ENCODE measurements at regions not wholly inside any gene's neighbourhood (a gene's known extent, or its start where the extent isn't known, plus 50 kb on each side); places are given as distances from the start of the nearest gene placed in this dataset.

DNA sequence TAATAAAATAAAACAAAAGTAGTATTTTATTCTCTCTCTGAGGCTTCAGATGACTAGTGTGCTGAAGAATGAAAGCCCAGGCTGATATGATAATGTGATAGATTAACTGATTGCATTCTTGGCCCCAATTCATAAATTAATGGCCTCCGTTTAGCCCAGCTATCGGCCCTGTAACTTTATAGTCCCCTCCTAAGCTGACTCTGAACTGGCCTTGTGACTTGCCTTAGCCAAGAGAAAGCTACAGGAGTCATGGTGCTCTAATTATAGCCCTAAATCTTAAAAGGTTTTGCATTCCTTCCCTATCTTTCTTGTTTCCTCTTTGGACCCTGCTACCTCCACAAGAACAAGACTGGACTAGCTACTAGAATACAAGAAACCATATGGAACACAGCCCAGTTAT lies 123.2 kb upstream of the EPHA3 start:
- WGBS, 2 donors = 58 to 62% methylated on average over 2 of the region's 2 CpGs
- no peaks in the 10 kb centered on the region for H3K9me3 ChIP-seq
- ATAC-seq (ENCODE audit: low FRiP score in 2 of 2) = no peak
- no peaks in the 10 kb centered on the region for H3K36me3 ChIP-seq
- TF ChIP-seq CTCF (IDR thresholded peaks at IDR 0.05) (no peak), POLR2A (IDR thresholded peaks at IDR 0.05) (no peak), EP300 (IDR thresholded peaks at IDR 0.05) (no peak), POLR2AphosphoS5 (IDR thresholded peaks at IDR 0.05) (no peak)
- no peak overlapping the region for H3K27ac ChIP-seq
- H3K4me3 ChIP-seq = no peak overlapping the region
- no peaks in the 10 kb centered on the region for H3K4me1 ChIP-seq
- H3K27me3 ChIP-seq = no peaks in the 10 kb centered on the region
- no peak for DNase-seq

- no peak overlapping the region for H3K4me3 ChIP-seq
- TF ChIP-seq POLR2AphosphoS5 (IDR thresholded peaks at IDR 0.05) = no peak
- H3K27ac ChIP-seq = no peak overlapping the region
- no peaks in the 10 kb centered on the region for H3K9me3 ChIP-seq
- no peaks in the 10 kb centered on the region for H3K4me1 ChIP-seq
- ATAC-seq (ENCODE audit: low FRiP score in 2 of 2) (no peak), DNase-seq (no peak)
- WGBS, 2 donors = 73 to 75% methylated on average over 2 of the region's 2 CpGs
- no peaks in the 10 kb centered on the region for H3K36me3 ChIP-seq
- no peaks in the 10 kb centered on the region for H3K27me3 ChIP-seq
Measured at GRCh38 chr3:88984832-88985231, 122.6 kb upstream of the EPHA3 start.

DNA sequence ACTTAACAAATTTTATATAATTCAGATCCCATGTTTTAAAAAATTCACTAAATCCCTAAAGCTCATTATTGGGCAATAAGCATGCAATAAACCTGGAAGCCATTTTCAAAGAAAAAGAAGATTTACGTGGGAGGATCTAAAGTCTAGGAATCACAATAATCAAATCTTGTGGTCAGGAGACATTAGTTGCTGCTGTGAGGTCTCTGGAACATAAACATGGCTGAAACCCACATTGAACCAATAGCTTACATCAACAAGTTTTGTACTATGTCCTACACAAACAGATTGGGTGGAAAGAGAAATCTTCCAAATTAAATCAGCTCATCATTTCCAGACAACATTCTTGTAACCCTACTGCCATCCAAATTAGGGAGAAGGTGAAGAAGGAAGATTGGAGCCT lies 121.9 kb upstream of the EPHA3 start:
- Histone ChIP-seq H3K27me3 (no peaks in the 10 kb centered on the region), H3K4me1 (no peaks in the 10 kb centered on the region), H3K36me3 (no peaks in the 10 kb centered on the region), H3K27ac (no peak overlapping the region), H3K9me3 (no peaks in the 10 kb centered on the region), H3K4me3 (no peak overlapping the region)
- ATAC-seq (ENCODE audit: low FRiP score in 2 of 2) = no peak
- WGBS, 2 donors = 71 to 82% methylated on average over 1 of the region's 1 CpG
- DNase-seq = no peak
- TF ChIP-seq POLR2A (IDR thresholded peaks at IDR 0.05) (no peak), EP300 (IDR thresholded peaks at IDR 0.05) (no peak), CTCF (IDR thresholded peaks at IDR 0.05) (no peak), POLR2AphosphoS5 (IDR thresholded peaks at IDR 0.05) (no peak)

GRCh38 chr3:88986834-88987233 lies 120.6 kb upstream of the EPHA3 start:
- ATAC-seq (ENCODE audit: low FRiP score in 2 of 2) = no peak
- no peaks in the 10 kb centered on the region for H3K27me3 ChIP-seq
- H3K4me1 ChIP-seq = no peaks in the 10 kb centered on the region
- H3K27ac ChIP-seq = no peak overlapping the region
- no peak for DNase-seq
- WGBS, 2 donors = 69% methylated on average over 2 of the region's 2 CpGs
- no peak for TF ChIP-seq EP300 (IDR thresholded peaks at IDR 0.05)
- TF ChIP-seq POLR2A (IDR thresholded peaks at IDR 0.05) = no peak
- H3K9me3 ChIP-seq = no peaks in the 10 kb centered on the region
- no peaks in the 10 kb centered on the region for H3K36me3 ChIP-seq
- no peak overlapping the region for H3K4me3 ChIP-seq

- TF ChIP-seq POLR2A (IDR thresholded peaks at IDR 0.05) (no peak), POLR2AphosphoS5 (IDR thresholded peaks at IDR 0.05) (no peak), EP300 (IDR thresholded peaks at IDR 0.05) (no peak), CTCF (IDR thresholded peaks at IDR 0.05) (no peak)
- no peaks in the 10 kb centered on the region for H3K4me1 ChIP-seq
- no peaks in the 10 kb centered on the region for H3K27me3 ChIP-seq
- no peaks in the 10 kb centered on the region for H3K36me3 ChIP-seq
- H3K9me3 ChIP-seq = no peaks in the 10 kb centered on the region
- ATAC-seq (ENCODE audit: low FRiP score in 2 of 2) (no peak), DNase-seq (no peak)
- H3K4me3 ChIP-seq = no peak overlapping the region
- H3K27ac ChIP-seq = no peak overlapping the region
Measured at GRCh38 chr3:88987776-88988175, 119.6 kb upstream of the EPHA3 start.

- ATAC-seq (ENCODE audit: low FRiP score in 2 of 2) = no peak
- no peak overlapping the region for H3K4me3 ChIP-seq
- no peak for DNase-seq
- H3K27ac ChIP-seq = no peak overlapping the region
- no peaks in the 10 kb centered on the region for H3K27me3 ChIP-seq
- H3K4me1 ChIP-seq = no peaks in the 10 kb centered on the region
- no peak for TF ChIP-seq CTCF (IDR thresholded peaks at IDR 0.05)
- no peak for TF ChIP-seq POLR2AphosphoS5 (IDR thresholded peaks at IDR 0.05)
- no peak for TF ChIP-seq POLR2A (IDR thresholded peaks at IDR 0.05)
- TF ChIP-seq EP300 (IDR thresholded peaks at IDR 0.05) = no peak
- H3K9me3 ChIP-seq = no peaks in the 10 kb centered on the region
- H3K36me3 ChIP-seq = no peaks in the 10 kb centered on the region
- WGBS, 2 donors = 82 to 87% methylated on average over 3 of the region's 3 CpGs
Measured at GRCh38 chr3:88988906-88989305, 118.5 kb upstream of the EPHA3 start.

Data from upper lobe of left lung (tissue), 6 donors.